ENCODE measurements at regions not wholly inside any gene's neighbourhood (a gene's known extent, or its start where the extent isn't known, plus 50 kb on each side); places are given as distances from the start of the nearest gene placed in this dataset.

DNA sequence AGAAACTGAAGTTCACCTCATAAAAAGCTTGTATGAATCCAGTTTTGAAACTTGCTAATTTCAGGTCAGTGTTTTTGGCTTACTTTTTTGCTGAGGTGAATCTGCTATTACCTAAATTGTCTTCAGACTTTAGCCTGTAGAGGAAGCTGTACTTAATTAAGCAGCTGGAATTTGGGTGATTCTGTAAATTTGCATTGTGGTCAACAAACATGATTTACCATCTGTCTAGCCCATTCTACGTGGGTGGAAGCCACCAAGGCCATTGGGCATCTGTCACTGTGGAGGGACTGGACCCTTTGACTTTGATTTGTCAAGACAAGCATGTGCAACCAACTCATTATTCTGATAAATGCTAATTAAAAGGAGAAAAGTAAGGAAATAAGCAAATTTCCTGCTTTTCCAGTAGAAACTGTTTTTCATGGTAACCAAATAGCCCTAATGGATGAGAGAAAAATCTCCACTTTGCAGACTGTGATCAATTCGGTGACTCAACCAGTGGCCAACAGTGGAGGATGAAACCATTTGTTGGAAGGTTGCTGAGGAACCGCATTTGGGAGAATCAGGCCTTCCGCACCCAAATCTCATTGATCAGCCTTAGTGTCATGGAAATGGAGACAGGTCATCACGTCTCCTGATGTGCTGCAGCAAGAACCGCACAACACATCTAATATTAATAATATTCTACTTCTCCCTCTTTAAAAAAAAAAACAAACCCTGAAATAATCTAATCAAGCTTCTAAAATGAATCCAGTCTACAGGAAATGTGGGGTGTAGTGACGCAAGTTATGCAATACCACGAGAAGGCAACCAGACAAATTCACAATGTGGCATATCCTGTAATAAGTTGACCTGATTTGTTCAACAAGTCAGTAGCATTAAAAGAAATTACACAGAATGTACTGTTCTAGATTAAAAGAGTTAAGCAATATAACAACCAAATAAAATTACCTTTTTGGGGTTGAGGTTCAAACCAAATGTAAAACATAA is 54.3 kb downstream of the GARRE1 start:
- TF ChIP-seq, protein P1, sequence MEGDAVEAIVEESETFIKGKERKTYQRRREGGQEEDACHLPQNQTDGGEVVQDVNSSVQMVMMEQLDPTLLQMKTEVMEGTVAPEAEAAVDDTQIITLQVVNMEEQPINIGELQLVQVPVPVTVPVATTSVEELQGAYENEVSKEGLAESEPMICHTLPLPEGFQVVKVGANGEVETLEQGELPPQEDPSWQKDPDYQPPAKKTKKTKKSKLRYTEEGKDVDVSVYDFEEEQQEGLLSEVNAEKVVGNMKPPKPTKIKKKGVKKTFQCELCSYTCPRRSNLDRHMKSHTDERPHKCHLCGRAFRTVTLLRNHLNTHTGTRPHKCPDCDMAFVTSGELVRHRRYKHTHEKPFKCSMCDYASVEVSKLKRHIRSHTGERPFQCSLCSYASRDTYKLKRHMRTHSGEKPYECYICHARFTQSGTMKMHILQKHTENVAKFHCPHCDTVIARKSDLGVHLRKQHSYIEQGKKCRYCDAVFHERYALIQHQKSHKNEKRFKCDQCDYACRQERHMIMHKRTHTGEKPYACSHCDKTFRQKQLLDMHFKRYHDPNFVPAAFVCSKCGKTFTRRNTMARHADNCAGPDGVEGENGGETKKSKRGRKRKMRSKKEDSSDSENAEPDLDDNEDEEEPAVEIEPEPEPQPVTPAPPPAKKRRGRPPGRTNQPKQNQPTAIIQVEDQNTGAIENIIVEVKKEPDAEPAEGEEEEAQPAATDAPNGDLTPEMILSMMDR (IDR thresholded peaks at IDR 0.05; ENCODE audit: low read depth, low read length, missing input control): no peak
- TF ChIP-seq JUND (IDR thresholded peaks at IDR 0.05) (no peak), RAD21 (IDR thresholded peaks at IDR 0.05) (peak in 1 of 2 donors; percentile 14), ATF3 (IDR thresholded peaks at IDR 0.05) (no peak), TAF1 (conservative IDR thresholded peaks at IDR 0.05) (no peak), FOXA2 (IDR thresholded peaks at IDR 0.05) (no peak), YY1 (IDR thresholded peaks at IDR 0.05) (peak; percentile 44), GABPA (IDR thresholded peaks at IDR 0.05 in 1 of 2, conservative IDR thresholded peaks at IDR 0.05 in 1 of 2) (no peak), SP1 (IDR thresholded peaks at IDR 0.05) (peak; percentile 46), RXRA (IDR thresholded peaks at IDR 0.05) (peak in 1 of 2 donors; percentile 29)
- TF ChIP-seq, protein P2, sequence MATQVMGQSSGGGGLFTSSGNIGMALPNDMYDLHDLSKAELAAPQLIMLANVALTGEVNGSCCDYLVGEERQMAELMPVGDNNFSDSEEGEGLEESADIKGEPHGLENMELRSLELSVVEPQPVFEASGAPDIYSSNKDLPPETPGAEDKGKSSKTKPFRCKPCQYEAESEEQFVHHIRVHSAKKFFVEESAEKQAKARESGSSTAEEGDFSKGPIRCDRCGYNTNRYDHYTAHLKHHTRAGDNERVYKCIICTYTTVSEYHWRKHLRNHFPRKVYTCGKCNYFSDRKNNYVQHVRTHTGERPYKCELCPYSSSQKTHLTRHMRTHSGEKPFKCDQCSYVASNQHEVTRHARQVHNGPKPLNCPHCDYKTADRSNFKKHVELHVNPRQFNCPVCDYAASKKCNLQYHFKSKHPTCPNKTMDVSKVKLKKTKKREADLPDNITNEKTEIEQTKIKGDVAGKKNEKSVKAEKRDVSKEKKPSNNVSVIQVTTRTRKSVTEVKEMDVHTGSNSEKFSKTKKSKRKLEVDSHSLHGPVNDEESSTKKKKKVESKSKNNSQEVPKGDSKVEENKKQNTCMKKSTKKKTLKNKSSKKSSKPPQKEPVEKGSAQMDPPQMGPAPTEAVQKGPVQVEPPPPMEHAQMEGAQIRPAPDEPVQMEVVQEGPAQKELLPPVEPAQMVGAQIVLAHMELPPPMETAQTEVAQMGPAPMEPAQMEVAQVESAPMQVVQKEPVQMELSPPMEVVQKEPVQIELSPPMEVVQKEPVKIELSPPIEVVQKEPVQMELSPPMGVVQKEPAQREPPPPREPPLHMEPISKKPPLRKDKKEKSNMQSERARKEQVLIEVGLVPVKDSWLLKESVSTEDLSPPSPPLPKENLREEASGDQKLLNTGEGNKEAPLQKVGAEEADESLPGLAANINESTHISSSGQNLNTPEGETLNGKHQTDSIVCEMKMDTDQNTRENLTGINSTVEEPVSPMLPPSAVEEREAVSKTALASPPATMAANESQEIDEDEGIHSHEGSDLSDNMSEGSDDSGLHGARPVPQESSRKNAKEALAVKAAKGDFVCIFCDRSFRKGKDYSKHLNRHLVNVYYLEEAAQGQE (IDR thresholded peaks at IDR 0.05): no peak
- TF ChIP-seq, protein P3, sequence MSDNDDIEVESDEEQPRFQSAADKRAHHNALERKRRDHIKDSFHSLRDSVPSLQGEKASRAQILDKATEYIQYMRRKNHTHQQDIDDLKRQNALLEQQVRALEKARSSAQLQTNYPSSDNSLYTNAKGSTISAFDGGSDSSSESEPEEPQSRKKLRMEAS (IDR thresholded peaks at IDR 0.05): peak; percentile 35

All from liver (tissue), 3 donors.